ENCODE measurements at regions not wholly inside any gene's neighbourhood (a gene's known extent, or its start where the extent isn't known, plus 50 kb on each side); places are given as distances from the start of the nearest gene placed in this dataset.

DNA sequence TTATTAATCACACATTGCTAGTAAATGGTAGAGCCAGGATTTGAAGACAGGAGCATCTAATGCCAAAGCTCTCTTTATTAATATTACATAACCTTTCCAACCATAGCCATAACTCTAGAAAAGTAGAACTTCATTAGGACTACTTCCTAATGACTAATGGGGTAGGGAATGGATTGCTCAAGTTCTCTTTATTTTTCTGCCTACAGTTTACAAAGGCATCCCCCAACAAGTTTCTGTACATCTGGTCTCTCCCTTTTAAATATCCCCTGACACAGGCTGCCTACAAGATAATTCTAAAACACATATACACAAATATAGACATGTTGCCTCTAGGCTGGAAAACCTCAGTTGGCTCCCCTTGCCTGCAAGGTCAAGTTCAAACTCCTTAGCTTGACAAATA, 534.9 kb downstream of the SOX6 start:
- no peak for ATAC-seq
- intact Hi-C loops (cut with DNase I) = loop anchor here in 3 of 10 donors (2.0 to 10.0 kb wide), 3 partner anchors 63 to 177 kb away; no protein-coding TSS in a partner anchor
- no peak overlapping the region for H3K4me3 ChIP-seq
- no peak for DNase-seq
- TF ChIP-seq, protein P1, sequence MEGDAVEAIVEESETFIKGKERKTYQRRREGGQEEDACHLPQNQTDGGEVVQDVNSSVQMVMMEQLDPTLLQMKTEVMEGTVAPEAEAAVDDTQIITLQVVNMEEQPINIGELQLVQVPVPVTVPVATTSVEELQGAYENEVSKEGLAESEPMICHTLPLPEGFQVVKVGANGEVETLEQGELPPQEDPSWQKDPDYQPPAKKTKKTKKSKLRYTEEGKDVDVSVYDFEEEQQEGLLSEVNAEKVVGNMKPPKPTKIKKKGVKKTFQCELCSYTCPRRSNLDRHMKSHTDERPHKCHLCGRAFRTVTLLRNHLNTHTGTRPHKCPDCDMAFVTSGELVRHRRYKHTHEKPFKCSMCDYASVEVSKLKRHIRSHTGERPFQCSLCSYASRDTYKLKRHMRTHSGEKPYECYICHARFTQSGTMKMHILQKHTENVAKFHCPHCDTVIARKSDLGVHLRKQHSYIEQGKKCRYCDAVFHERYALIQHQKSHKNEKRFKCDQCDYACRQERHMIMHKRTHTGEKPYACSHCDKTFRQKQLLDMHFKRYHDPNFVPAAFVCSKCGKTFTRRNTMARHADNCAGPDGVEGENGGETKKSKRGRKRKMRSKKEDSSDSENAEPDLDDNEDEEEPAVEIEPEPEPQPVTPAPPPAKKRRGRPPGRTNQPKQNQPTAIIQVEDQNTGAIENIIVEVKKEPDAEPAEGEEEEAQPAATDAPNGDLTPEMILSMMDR (IDR thresholded peaks at IDR 0.05) = no peak
- H3K36me3 ChIP-seq = no peaks in the 10 kb centered on the region
- H3K4me1 ChIP-seq = peaks cover 4 to 58% (median 36%) of the 10 kb centered on the region in 9 donors
- H3K27ac ChIP-seq = no peak overlapping the region
- H3K9me3 ChIP-seq = peaks cover 0 to 5% (median 0%) of the 10 kb centered on the region in 11 donors
- no peaks in the 10 kb centered on the region for H3K27me3 ChIP-seq

DNA sequence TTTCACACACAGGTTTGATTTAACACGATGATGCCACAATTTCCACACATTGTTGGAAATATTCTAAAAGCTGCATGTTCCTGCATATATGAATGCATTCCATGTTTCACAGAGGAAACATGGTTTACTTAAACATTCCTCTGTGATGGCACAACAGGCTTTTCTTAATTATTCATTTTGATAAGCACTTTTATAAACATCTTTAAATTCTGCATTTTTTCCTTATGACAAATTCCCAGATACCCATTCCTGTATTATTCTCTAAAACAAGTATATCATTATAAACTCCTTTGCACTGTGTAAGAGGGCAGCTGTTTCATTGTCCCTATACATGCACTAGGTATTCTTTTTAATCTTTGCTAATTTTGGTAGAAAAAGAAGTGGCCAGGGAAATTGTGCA, 532.3 kb downstream of the SOX6 start:
- intact Hi-C loops (cut with DNase I) = loop anchor here in 2 of 10 donors (10.0 kb wide), 2 partner anchors 161 to 179 kb away; no protein-coding TSS in a partner anchor
- no peaks in the 10 kb centered on the region for H3K36me3 ChIP-seq
- DNase-seq (no peak), ATAC-seq (no peak)
- H3K4me1 ChIP-seq = peaks cover 3 to 58% (median 30%) of the 10 kb centered on the region in 9 donors
- TF ChIP-seq, protein P1 (IDR thresholded peaks at IDR 0.05) = no peak
- no peak overlapping the region for H3K4me3 ChIP-seq
- H3K27me3 ChIP-seq = no peaks in the 10 kb centered on the region
- no peak overlapping the region for H3K27ac ChIP-seq
- peaks cover 0 to 5% (median 0%) of the 10 kb centered on the region in 11 donors for H3K9me3 ChIP-seq
- 83 to 93% methylated on average over 1 of the region's 1 CpG for WGBS, 2 donors

DNA sequence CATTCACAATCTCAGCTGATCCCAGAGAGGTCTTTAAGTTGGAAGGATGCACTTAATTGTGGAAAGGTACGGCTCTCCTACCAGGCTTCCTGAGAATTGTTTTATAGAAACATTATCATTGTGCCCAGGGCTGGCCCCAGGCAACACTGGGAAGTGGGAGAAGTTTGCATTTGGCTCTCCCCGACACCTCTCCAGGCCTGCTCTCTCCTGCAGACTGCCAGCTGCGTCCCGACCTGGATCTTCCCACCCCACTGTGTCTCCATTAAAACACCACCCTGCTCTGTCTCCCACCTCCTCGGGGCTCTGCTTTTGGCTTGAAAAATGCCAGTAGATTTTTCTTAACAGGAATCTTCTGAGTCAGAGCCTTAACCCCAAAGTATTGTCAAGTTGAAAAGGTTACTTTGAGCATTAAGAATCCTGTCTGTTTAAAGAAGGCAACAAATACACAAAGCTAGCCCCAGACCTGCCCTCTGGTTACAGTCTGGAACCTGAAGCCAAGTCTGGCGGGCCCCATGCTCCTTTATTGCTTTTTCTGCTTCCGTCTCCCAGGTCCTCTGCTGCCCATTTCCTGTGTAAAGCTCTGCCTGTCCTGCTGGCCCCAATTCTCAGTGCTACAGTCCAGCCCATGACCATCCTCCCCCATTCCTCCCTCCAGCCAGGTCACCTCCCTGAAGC, 530.2 kb downstream of the SOX6 start:
- intact Hi-C loops (cut with DNase I) = loop anchor here in 5 of 10 donors (2.0 to 10.0 kb wide), 4 partner anchors 159 to 787 kb away; no protein-coding TSS in a partner anchor
- 73 to 78% methylated on average over 7 of the region's 7 CpGs for WGBS, 2 donors
- H3K27ac ChIP-seq = no peak overlapping the region
- peaks cover 0 to under 1% (median 0%) of the 10 kb centered on the region in 11 donors for H3K9me3 ChIP-seq
- H3K27me3 ChIP-seq = no peaks in the 10 kb centered on the region
- peak in 1 of 8 donors; percentile 49 for ATAC-seq
- H3K36me3 ChIP-seq = no peaks in the 10 kb centered on the region
- no peak overlapping the region for H3K4me3 ChIP-seq
- peaks cover 3 to 67% (median 32%) of the 10 kb centered on the region in 9 donors for H3K4me1 ChIP-seq
- no peak for DNase-seq
- TF ChIP-seq, protein P1 (IDR thresholded peaks at IDR 0.05) = no peak

DNA sequence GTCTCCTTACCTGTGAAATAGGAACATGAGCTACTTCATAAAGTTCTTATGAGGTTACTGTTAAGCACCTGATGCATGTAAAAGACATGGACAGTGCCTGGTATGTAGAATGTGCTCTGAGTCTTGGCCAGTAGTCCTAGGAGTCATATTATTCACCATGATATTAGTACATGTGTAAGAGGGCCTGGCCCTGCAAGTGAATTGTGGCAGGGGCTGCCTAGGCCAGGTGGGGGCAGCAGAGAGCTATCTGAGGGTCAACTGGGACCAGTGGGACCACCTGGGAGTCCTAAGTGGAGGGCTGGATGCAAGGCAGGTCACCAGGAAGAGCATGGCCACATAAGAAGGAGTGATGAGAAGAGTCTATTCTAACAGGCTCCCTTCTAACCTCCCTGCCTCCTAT, 529.5 kb downstream of the SOX6 start:
- Histone ChIP-seq H3K4me3 (no peak overlapping the region), H3K27me3 (no peaks in the 10 kb centered on the region), H3K36me3 (no peaks in the 10 kb centered on the region), H3K27ac (no peak overlapping the region), H3K4me1 (peaks cover 3 to 64% (median 32%) of the 10 kb centered on the region in 9 donors), H3K9me3 (no peaks in the 10 kb centered on the region)
- TF ChIP-seq, protein P1 (IDR thresholded peaks at IDR 0.05) = peak; percentile 39 to 75 (median 70)
- intact Hi-C loops (cut with DNase I) = loop anchor here in 5 of 10 donors (2.0 to 10.0 kb wide), 4 partner anchors 158 to 786 kb away; no protein-coding TSS in a partner anchor
- ATAC-seq = peak in 7 of 8 donors; percentile 17 to 73 (median 55)
- DNase-seq = peak; percentile 51 to 70

All from heart right ventricle (tissue), 16 donors.